Ovary (tissue), 7 donors: ENCODE measurements at regions not wholly inside any gene's neighbourhood (a gene's known extent, or its start where the extent isn't known, plus 50 kb on each side); places are given as distances from the start of the nearest gene placed in this dataset.

ENCODE experiments used
- DNase-seq, 5 donors: peaks; one replicate each; pipeline ENCODE4 v3.0.0-alpha.2; 2019 to 2020
- H3K27ac ChIP-seq, 2 donors: fragments of 200-600 bp; one replicate each; pipeline versions ENCODE4 v1.5.1 to v1.8.0; 2019 to 2022
- H3K27me3 ChIP-seq: fragments of 200-600 bp; one replicate; pipeline ENCODE4 v1.8.0; 2022
- H3K36me3 ChIP-seq: fragments of 200-600 bp; sonication (generic); one replicate; pipeline ENCODE4 v1.5.1; 2019
- H3K4me1 ChIP-seq: one replicate; pipeline ENCODE4 v1.8.1; 2013; ENCODE audit warnings: mild to moderate bottlenecking, moderate library complexity; ENCODE audit not compliant: insufficient read depth
- H3K4me3 ChIP-seq: fragments of 200-600 bp; sonication (generic); one replicate; pipeline ENCODE4 v1.5.1; 2017
- H3K9me3 ChIP-seq, 2 donors: fragments of 200-600 bp in 1 of 2; sonication (generic) in 1 of 2; one replicate each; pipeline versions ENCODE4 v1.5.1 to v1.8.1; 2013 to 2019; ENCODE audit warnings: mild to moderate bottlenecking in 1 of 2, moderate library complexity in 1 of 2
- EP300 ChIP-seq: sonication (generic); formaldehyde crosslinking; IDR thresholded peaks from one replicate; pipeline ENCODE4 v1.6.1; 2017; ENCODE audit warnings: antibody characterized with exemption
- POLR2A ChIP-seq: fragments of 450-650 bp; IDR thresholded peaks from one replicate; pipeline ENCODE4 v1.6.1; 2017; ENCODE audit warnings: antibody characterized with exemption, mild to moderate bottlenecking, moderate library complexity
- WGBS, 3 donors: extraction: QIAGEN DNeasy Blood & Tissue Kit in 1 of 3; methylation state at CpG; one replicate each; pipeline versions ENCODE4 v1.1.5 to v1.1.7; 2013 to 2017; 5-methylcytosine and 5-hydroxymethylcytosine counted together
- intact Hi-C, 4 donors: fragments of 100-400 bp; cut with DNase I; formaldehyde crosslinking; loops; one replicate each; pipeline versions ENCODE4 v1.11.0 to v1.15.1; 2022 to 2023
- TF ChIP-seq, protein P1 (sequence below), 3 donors: fragments of 450-650 bp in 2 of 3; fragments of 200-600 bp in 1 of 3; IDR thresholded peaks; one replicate each; pipeline versions ENCODE4 v1.5.1 to v1.8.0; 2016 to 2022; ENCODE audit warnings: antibody characterized with exemption in 3 of 3, mild to moderate bottlenecking in 1 of 3
- donor health status: DM: no; HTN: no; CAD: no; lungs with moderate emphysema.
- donor health status: DM: no; HTN: no; CAD: no.
- donor health status: Bipolar disorder and iron deficiency.
- donor health status: DM: no; HTN: no; CAD: no.
- donor health status: DM: yes; HTN: yes; CAD: no.

DNA sequence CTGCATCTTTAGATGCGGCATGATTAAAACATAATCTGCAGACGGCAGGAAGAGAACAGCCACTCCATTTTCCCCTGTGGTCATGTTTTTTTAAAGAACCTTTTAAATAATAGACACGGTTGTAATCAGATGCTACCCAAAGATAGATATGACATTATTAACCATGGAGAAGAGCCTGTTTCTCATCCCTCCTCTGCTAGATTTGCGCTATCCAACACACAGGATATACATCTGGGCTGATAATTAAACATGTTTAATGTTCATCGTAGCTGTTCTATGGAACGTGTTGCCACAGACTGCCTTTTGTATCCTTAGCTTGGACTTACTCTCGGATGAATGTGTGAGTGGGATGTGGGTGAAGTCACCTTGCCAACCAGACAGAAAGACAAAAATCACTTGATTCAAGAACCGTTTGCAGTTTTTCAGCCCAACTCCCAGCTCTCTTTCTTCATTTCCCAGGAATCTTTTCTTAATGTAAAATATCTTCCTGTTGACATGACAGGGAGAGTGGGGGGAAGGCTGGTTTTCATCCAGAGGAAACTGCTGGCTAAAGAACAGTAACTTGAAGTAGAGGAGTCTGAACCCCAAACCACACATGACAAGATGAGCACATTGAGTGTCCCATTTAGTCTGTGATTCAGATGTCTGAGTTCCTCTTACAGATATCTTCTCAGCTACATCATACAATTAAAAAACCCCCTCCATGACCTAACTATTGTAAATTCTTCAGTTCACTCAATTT is 118.6 kb upstream of the PRICKLE2 start:
- Histone ChIP-seq H3K27me3 (no peaks in the 10 kb centered on the region), H3K36me3 (no peaks in the 10 kb centered on the region), H3K9me3 (no peaks in the 10 kb centered on the region), H3K27ac (no peak overlapping the region), H3K4me3 (no peak overlapping the region), H3K4me1 (peaks cover 20% of the 10 kb centered on the region)
- no peak for DNase-seq
- intact Hi-C loops, result no loop called here
- 63 to 77% (median 75%) methylated on average over 8 of the region's 8 CpGs for WGBS, 3 donors
- no peak for TF ChIP-seq POLR2A
- no peak for TF ChIP-seq EP300
- TF ChIP-seq, protein P1, sequence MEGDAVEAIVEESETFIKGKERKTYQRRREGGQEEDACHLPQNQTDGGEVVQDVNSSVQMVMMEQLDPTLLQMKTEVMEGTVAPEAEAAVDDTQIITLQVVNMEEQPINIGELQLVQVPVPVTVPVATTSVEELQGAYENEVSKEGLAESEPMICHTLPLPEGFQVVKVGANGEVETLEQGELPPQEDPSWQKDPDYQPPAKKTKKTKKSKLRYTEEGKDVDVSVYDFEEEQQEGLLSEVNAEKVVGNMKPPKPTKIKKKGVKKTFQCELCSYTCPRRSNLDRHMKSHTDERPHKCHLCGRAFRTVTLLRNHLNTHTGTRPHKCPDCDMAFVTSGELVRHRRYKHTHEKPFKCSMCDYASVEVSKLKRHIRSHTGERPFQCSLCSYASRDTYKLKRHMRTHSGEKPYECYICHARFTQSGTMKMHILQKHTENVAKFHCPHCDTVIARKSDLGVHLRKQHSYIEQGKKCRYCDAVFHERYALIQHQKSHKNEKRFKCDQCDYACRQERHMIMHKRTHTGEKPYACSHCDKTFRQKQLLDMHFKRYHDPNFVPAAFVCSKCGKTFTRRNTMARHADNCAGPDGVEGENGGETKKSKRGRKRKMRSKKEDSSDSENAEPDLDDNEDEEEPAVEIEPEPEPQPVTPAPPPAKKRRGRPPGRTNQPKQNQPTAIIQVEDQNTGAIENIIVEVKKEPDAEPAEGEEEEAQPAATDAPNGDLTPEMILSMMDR (IDR thresholded peaks at IDR 0.05), result no peak

DNA sequence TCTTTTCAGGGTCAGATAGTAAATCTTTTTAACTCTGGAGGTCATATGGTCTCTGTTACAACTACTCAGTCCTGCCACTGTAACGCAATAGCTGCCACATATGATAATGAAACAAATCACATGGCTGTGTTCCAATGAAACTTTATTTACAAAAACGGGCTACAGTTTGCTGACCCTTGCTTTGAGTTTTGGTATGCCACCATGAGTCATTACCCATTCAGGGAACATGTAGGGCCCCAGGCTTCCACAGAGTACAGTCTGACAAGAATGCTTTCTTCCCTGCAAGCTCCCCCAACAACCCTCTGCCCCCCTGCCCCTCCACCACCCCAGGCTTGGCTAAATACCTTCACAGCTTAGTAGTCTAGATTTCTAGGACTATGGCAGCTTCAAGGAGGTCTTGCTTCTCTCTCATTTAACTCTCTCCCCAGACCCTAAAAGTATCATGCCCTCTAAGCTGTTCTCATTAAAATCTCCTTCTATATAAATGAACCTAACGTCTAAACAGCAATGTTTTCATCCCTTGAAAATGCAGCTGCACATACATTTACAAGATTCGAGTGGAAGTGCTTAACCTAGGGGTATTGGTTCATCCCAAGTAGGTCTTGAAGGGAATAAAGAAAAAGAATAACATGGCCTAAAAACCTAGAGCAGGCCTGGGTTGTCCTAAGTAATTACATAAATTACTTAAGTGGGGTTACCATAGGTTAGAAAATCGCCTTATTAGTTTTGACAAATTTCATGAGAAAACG is 117.8 kb upstream of the PRICKLE2 start:
- Histone ChIP-seq H3K9me3 (no peaks in the 10 kb centered on the region), H3K27ac (no peak overlapping the region), H3K36me3 (no peaks in the 10 kb centered on the region), H3K27me3 (no peaks in the 10 kb centered on the region), H3K4me1 (peaks cover 19% of the 10 kb centered on the region), H3K4me3 (no peak overlapping the region)
- WGBS, 3 donors, result 66 to 70% (median 69%) methylated on average over 6 of the region's 6 CpGs
- TF ChIP-seq EP300 (no peak), POLR2A (no peak)
- TF ChIP-seq, protein P1 (IDR thresholded peaks at IDR 0.05), result no peak
- no peak for DNase-seq
- intact Hi-C loops, result no loop called here

DNA sequence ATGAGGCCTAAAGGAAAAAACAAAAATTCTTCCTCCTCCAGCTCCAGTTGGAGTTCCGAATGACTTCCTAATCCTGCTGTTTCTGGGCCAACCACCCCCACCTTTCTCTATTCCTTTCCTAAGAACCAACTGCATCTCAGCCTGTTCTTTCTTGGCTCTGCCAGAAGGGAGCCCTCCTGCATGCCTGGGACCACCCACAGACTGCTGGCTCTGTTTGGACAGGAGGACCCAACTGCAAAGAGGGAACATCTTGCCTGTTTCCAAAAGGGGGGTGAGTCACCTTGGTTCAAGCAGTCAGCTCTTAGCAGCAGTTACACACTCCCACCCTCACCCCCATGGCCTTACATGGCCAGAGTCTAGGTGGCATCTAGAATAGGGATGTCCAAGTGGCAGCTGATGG is 116.0 kb upstream of the PRICKLE2 start:
- Histone ChIP-seq H3K9me3 (no peaks in the 10 kb centered on the region), H3K4me3 (no peak overlapping the region), H3K36me3 (no peaks in the 10 kb centered on the region), H3K4me1 (peaks cover 19% of the 10 kb centered on the region), H3K27me3 (no peaks in the 10 kb centered on the region), H3K27ac (peak overlapping the region in 1 of 2 donors; percentile 47)
- DNase-seq, result peak in 2 of 5 donors; percentile 31 to 62
- no peak for TF ChIP-seq EP300
- TF ChIP-seq, protein P1 (IDR thresholded peaks at IDR 0.05), result no peak
- no peak for TF ChIP-seq POLR2A
- 17 to 30% (median 21%) methylated on average over 1 of the region's 1 CpG for WGBS, 3 donors
- intact Hi-C loops, result no loop called here

DNA sequence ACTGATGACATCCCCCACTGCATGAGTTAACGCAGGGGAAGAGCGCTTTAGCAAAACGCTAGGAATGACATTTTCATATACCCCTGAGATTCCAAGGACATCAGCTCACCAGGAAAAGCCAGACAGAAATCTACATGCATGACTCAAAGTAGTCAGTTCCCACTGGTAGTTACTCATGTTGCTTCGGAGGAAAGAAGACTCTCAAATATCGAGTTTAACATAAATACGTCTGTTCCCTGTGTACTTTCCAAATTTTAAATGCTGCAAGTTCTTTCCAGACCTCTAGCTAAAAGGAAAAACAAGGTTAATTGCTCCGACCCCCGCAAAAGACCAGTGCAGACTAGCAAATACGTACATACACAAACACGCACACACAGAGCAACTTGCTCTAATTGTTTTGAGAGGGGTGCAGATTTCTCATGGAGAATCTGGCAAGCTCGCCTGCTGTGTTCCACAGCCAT is 115.4 kb upstream of the PRICKLE2 start:
- TF ChIP-seq EP300, result no peak
- TF ChIP-seq, protein P1 (IDR thresholded peaks at IDR 0.05), result no peak
- TF ChIP-seq POLR2A, result no peak
- Histone ChIP-seq H3K4me3 (no peak overlapping the region), H3K9me3 (no peaks in the 10 kb centered on the region), H3K4me1 (peaks cover 17% of the 10 kb centered on the region), H3K27ac (peak overlapping the region in 1 of 2 donors; percentile 47), H3K27me3 (no peaks in the 10 kb centered on the region), H3K36me3 (no peaks in the 10 kb centered on the region)
- peak in 1 of 5 donors; percentile 23 for DNase-seq
- intact Hi-C loops, result no loop called here
- WGBS, 3 donors, result 19 to 32% (median 27%) methylated on average over 11 of the region's 11 CpGs
